ENCODE measurements at regions not wholly inside any gene's neighbourhood (a gene's known extent, or its start where the extent isn't known, plus 50 kb on each side); places are given as distances from the start of the nearest gene placed in this dataset.

- Histone ChIP-seq H3K27ac (no peak overlapping the region), H3K4me3 (no peak overlapping the region), H3K9me3 (no peaks in the 10 kb centered on the region), H3K4me2 (no peak overlapping the region), H3K4me1 (no peaks in the 10 kb centered on the region)
- TF ChIP-seq BHLHE40 (IDR thresholded peaks at IDR 0.05; ENCODE audit: low read depth, low read length), result no peak
- no peak for TF ChIP-seq BCL3 (IDR thresholded peaks at IDR 0.05)
- no peak for TF ChIP-seq MAX (IDR thresholded peaks at IDR 0.05)
- TF ChIP-seq HMGXB4 (CRISPR knock-in tag; IDR thresholded peaks at IDR 0.05; ENCODE audit: borderline replicate concordance), result no peak
- TF ChIP-seq HES2 (IDR thresholded peaks at IDR 0.05), result no peak
- no peak for TF ChIP-seq E2F6 (IDR thresholded peaks at IDR 0.05; ENCODE audit: borderline replicate concordance, low read depth)
- no peak for TF ChIP-seq ELK1 (IDR thresholded peaks at IDR 0.05; ENCODE audit: low read depth, low read length)
- no peak for TF ChIP-seq GATA3 (IDR thresholded peaks at IDR 0.05; ENCODE audit: borderline replicate concordance)
- TF ChIP-seq EHMT2 (IDR thresholded peaks at IDR 0.05; ENCODE audit: low read depth), result no peak
- TF ChIP-seq TP53 (CRISPR knock-in tag; IDR thresholded peaks at IDR 0.05), result no peak
- TF ChIP-seq EP300 (IDR thresholded peaks at IDR 0.05), result no peak
- no peak for TF ChIP-seq MYC (IDR thresholded peaks at IDR 0.05; ENCODE audit: borderline replicate concordance, low read length)
- no peak for TF ChIP-seq ATOH8 (CRISPR knock-in tag; IDR thresholded peaks at IDR 0.05; ENCODE audit: low read depth)
- TF ChIP-seq JUNB (IDR thresholded peaks at IDR 0.05), result no peak
- no peak for TF ChIP-seq FOXS1 (CRISPR knock-in tag; IDR thresholded peaks at IDR 0.05)
- TF ChIP-seq FOSB (CRISPR knock-in tag; IDR thresholded peaks at IDR 0.05), result no peak
- no peak for ATAC-seq
- FAIRE-seq, result no peak
- ChIA-PET POLR2A (no interaction called here), CTCF (no interaction called here)
- DNase-seq (ENCODE audit: low read depth in 1 of 2, low spot score in 1 of 2), result no peak
- 5% methylated on average over 1 of the region's 1 CpG for WGBS (ENCODE audit: missing lambda C conversion rate)
Observed at GRCh38 chr13:83214452-83214851, 667.8 kb downstream of the SLITRK1 start.

- POLR2A ChIA-PET, result no interaction called here
- FAIRE-seq (no peak), ATAC-seq (no peak), DNase-seq (ENCODE audit: low read depth in 1 of 2, low spot score in 1 of 2) (no peak)
- no peak overlapping the region for H3K4me2 ChIP-seq
- no peaks in the 10 kb centered on the region for H3K9me3 ChIP-seq
- no peak overlapping the region for H3K27ac ChIP-seq
- TF ChIP-seq HOXB13 (CRISPR knock-in tag; IDR thresholded peaks at IDR 0.05; ENCODE audit: low read depth), result no peak
- TF ChIP-seq RFX5 (IDR thresholded peaks at IDR 0.05), result no peak
- TF ChIP-seq NR3C1 (IDR thresholded peaks at IDR 0.05), result no peak
- TF ChIP-seq RNF2 (IDR thresholded peaks at IDR 0.05; ENCODE audit: borderline replicate concordance, low read depth), result no peak
- no peak for TF ChIP-seq ELK1 (IDR thresholded peaks at IDR 0.05; ENCODE audit: low read depth, low read length)
- TF ChIP-seq NFE2L2 (conservative IDR thresholded peaks at IDR 0.05; ENCODE audit: low read length), result no peak
- TF ChIP-seq ZFP36 (IDR thresholded peaks at IDR 0.05; ENCODE audit: borderline replicate concordance, partially characterized antibody), result no peak
- TF ChIP-seq ZNF302 (CRISPR knock-in tag; IDR thresholded peaks at IDR 0.05), result no peak
- no peak for TF ChIP-seq CBX2 (IDR thresholded peaks at IDR 0.05; ENCODE audit: borderline replicate concordance, low read depth)
- no peak for TF ChIP-seq EHF (CRISPR knock-in tag; IDR thresholded peaks at IDR 0.05)
- no peak for TF ChIP-seq NPAS2 (CRISPR knock-in tag; IDR thresholded peaks at IDR 0.05; ENCODE audit: borderline replicate concordance)
- no peak for TF ChIP-seq KDM5A (IDR thresholded peaks at IDR 0.05)
- H3K4me3 ChIP-seq, result no peak overlapping the region
- 5% methylated on average over 1 of the region's 1 CpG for WGBS (ENCODE audit: missing lambda C conversion rate)
- H3K4me1 ChIP-seq, result no peaks in the 10 kb centered on the region
- CTCF ChIA-PET, result no interaction called here
Observed at GRCh38 chr13:83211301-83211700, 671.0 kb downstream of the SLITRK1 start.

Data from A549 (cell line).